Activated CD4-positive, CD25-positive, alpha-beta regulatory T cell treated with anti-CD3 and anti-CD28 coated beads, Interleukin-2, amount 50 U/mL, for 24 hours (primary cell): ENCODE measurements at regions not wholly inside any gene's neighbourhood (a gene's known extent, or its start where the extent isn't known, plus 50 kb on each side); places are given as distances from the start of the nearest gene placed in this dataset.

Source experiments
- ATAC-seq, 2 donors: fragments of 150-1000 bp; cut with Tn5 transposase; one replicate each; pipeline ENCODE4 v1.10.0; 2021; ENCODE audit warnings: mild to moderate bottlenecking in 1 of 2, moderate library complexity in 1 of 2

- no peak for ATAC-seq
These were observed 296.7 kb downstream of the DSEL start for GRCh38 chr18:67219821-67220220.

GRCh38 chr18:67218556-67218955, 298.0 kb downstream of the DSEL start:
- no peak for ATAC-seq

- peak; percentile 73 to 80 for ATAC-seq
These were observed 298.9 kb downstream of the DSEL start for GRCh38 chr18:67217551-67218166.

- ATAC-seq: no peak
These were observed 299.7 kb downstream of the DSEL start for GRCh38 chr18:67216846-67217245.

DNA sequence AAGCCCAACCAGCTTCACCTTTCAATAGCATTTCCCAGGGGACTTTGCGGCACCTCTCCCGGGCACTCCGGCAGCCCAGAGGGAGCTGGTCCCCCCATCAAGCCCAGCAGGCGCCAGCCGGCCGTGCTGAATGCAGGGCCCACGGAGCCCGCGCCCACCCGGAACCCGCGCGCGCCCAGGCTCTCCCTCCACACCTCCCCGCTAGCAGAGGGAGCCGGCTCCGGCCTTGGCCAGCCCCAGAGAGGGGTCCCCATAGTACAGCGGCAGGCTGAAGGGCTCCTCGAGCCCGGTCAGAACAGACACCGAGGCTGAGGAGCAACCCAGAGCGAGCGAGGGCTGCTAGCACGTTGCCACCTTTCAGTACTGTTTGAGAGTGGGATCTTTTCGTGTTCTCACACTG, 300.8 kb downstream of the DSEL start:
- no peak for ATAC-seq

GRCh38 chr18:67211646-67212045, 304.9 kb downstream of the DSEL start:
- no peak for ATAC-seq

DNA sequence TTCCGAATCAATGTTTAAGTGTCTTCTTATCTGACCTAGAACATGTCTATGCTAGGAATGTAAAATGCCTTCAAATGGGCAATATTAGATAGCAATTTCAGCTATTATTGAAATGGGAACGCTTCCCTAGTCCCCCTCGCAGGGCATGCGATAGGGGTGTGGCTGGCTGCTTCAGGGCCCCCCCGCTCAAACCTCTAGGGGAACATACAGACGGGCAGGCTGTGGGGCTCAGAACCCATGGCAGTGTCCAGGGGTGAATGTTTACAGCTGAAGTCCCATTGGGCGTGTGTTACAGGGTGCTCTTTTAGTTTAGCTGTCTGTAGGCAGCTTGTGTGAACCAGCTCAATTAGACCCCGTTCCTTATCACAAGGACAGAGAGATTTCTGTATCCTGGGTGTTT, 315.9 kb downstream of the DSEL start:
- ATAC-seq: no peak

DNA sequence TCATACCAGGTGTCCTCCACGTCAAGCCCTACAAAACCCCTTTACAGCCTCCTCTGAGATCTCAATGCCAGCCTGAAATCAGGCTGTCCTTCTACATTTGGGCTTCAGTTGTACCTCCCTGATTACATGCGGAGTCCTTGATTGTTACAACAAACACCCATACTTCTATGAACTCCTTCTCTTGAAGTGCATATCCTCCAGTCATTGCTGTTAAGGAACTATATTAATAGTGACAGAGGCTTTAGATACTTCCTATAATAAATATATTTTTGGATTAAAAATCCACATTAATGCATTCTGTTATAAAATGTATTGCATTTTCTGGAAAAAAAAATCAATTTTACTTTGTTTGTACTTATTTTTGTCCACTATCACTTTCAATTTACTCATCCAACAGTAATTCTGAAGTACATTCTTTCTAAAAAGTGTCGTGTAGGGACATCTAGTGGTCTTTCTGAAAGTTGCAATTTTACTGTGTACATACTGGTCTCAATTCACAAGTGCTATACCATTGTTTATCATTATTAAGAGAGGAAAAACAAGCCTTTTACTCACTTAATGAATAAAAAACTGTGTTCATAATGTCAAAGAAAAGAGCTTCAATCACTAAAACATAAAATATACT, 316.4 kb downstream of the DSEL start:
- no peak for ATAC-seq

- no peak for ATAC-seq
These were observed 321.6 kb downstream of the DSEL start for GRCh38 chr18:67194886-67195285.

- no peak for ATAC-seq
These were observed 324.0 kb downstream of the DSEL start for GRCh38 chr18:67192535-67192934.

- no peak for ATAC-seq
These were observed 333.1 kb downstream of the DSEL start for GRCh38 chr18:67183398-67183797.

DNA sequence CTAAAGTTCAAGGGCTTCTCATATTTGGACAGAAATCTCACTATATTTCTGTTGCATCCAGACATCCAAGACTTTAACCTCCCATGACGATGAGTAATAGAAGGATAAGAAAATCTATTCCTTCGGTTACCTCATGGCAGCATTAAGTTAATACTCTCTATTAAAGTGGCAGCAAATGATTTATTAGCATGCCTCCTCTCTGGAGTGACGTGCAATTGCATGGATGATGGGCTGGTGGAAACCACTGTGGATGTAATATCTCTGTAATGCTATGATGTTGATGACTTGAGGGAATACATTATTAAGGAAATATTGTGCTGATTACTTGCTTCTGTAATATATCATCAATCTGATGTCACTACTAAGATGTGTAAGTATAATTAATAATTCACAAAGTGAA, 336.8 kb downstream of the DSEL start:
- ATAC-seq: no peak

- ATAC-seq: no peak
These were observed 356.9 kb downstream of the DSEL start for GRCh38 chr18:67159662-67160061.

- ATAC-seq: no peak
These were observed 361.5 kb downstream of the DSEL start for GRCh38 chr18:67154979-67155378.

- no peak for ATAC-seq
These were observed 365.2 kb downstream of the DSEL start for GRCh38 chr18:67151366-67151765.

DNA sequence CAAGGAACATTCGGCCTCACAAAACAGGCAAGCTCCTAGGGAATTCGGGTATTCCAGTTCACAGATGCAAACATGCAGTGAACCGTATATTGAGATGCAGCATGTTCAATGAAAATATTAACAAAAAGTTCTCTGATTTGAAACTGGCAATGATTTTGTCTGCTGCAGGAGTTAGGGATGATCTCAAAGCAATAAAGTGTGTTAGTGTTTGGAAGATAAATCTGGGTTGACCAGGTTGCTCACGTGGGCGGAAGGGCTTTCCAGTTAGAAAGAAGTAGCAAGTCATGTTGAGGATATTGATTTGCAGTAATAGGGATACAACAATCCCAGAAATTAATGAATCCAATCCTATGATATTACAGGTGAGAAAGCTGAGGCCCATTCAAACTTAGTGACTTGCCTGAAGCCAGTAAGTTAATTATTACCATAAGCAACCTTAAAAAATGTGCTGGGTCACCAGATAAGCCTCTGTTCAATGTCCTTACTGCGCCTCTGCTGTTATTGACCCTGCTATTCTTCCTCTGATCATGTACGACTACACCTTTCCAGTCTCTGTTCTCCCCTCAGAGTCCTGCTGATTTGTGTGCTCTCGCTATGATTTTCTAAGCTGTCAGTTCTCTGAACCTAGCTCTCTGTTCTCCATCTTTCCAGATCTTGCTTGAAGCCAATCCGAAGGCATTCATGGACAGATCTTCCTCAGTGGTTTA, 370.8 kb downstream of the DSEL start:
- ATAC-seq: no peak

GRCh38 chr18:67144329-67144728, 372.2 kb downstream of the DSEL start:
- ATAC-seq: no peak

GRCh38 chr18:67143028-67143427, 373.5 kb downstream of the DSEL start:
- no peak for ATAC-seq

DNA sequence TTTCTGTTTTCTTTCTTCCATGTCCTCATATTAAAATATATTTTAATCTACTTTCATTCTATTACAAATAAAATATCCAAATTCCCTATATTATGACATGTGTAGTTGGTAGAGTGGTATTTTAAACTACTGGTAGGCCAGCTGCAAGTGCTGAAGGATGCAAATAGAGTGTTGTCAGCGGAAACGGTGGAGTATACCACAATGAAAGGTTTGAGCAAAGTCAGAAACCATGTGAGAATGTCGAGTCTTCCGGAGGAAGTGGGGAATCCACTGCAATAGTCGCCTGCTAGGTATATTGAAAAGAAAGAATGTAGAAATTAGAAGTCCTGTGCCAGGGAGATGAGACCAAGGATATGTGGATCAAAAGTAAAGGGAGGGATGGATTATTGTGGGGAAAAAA, 373.9 kb downstream of the DSEL start:
- ATAC-seq: no peak

DNA sequence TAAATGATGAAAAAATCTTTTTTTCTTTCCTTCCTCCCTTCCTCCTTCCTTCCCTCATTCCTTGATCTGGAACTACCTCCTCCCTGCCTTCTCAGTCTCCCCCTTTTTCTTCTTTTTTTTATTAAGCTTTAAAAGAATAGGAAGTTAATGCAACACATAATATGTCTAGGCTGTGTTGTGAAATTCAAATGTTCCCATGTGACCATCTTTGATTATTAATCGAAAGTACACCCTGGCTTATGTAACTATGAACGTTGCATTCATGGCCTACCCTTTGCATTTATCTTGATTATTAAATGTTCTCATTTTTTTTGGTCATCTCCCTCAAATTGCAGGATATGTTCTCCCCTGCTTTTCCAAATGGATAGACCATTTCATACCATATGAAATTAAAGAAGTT, 376.0 kb downstream of the DSEL start:
- no peak for ATAC-seq

- no peak for ATAC-seq
These were observed 376.6 kb downstream of the DSEL start for GRCh38 chr18:67139899-67140298.

DNA sequence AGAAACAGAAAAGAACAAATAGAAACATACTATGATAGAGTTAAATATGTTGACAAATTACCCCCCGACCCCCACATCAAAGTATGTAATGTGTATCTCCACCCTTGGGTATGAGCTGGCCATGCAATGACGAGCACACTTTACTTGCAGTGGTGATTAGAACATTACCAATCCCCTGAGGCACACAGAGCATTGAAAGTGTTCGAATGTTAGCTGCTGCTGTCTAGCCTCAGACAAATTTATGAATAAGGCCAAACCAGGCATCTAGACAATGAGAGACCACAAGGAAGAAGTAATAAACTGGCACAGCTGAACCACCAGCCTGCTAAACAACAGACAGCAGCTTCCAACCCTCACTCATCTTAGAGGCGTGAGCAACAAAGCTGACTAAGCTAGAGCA, 380.5 kb downstream of the DSEL start:
- ATAC-seq: no peak

- ATAC-seq: no peak
These were observed 381.6 kb downstream of the DSEL start for GRCh38 chr18:67134911-67135310.

DNA sequence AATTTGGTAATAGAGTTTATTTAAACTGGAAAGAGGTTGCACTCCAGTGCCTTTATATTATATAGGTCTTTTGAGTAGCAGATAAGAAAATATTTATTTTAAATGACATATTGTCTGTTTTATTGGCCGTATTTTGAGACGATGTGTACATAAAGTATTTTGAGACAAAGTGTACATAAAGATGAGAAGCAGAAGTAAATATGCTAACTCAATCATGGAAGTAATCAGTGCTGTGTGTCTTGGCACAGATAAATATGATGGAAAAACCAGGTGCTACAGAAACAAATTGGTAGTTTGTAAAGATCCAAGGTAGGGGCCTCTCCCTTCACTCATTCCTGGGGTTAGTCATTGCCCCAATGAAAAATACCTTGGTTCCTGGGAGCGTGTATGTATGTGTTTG, 382.9 kb downstream of the DSEL start:
- ATAC-seq: no peak
